Keratinocyte (primary cell): ENCODE measurements at regions not wholly inside any gene's neighbourhood (a gene's known extent, or its start where the extent isn't known, plus 50 kb on each side); places are given as distances from the start of the nearest gene placed in this dataset.

Experiments
- CTCF ChIP-seq, 3 experiments: IDR thresholded peaks in 1 of 3; conservative IDR thresholded peaks in 1 of 3; optimal IDR thresholded peaks in 1 of 3; 2 replicates in 2 of 3; 3 replicates in 1 of 3; pipeline versions ENCODE3 to v1.5.1; 2011; ENCODE audit warnings: low read length in 3 of 3, mild to moderate bottlenecking in 3 of 3, moderate library complexity in 2 of 3, control low read depth in 1 of 3, inconsistent platforms in 1 of 3; ENCODE audit not compliant: insufficient read depth in 2 of 3; ENCODE audit errors: extremely low read depth in 1 of 3
- EZH2 ChIP-seq: IDR thresholded peaks from one replicate; pipeline ENCODE4 v1.6.1; 2012; ENCODE audit warnings: inconsistent platforms, mild to moderate bottlenecking, low read length, moderate library complexity

DNA sequence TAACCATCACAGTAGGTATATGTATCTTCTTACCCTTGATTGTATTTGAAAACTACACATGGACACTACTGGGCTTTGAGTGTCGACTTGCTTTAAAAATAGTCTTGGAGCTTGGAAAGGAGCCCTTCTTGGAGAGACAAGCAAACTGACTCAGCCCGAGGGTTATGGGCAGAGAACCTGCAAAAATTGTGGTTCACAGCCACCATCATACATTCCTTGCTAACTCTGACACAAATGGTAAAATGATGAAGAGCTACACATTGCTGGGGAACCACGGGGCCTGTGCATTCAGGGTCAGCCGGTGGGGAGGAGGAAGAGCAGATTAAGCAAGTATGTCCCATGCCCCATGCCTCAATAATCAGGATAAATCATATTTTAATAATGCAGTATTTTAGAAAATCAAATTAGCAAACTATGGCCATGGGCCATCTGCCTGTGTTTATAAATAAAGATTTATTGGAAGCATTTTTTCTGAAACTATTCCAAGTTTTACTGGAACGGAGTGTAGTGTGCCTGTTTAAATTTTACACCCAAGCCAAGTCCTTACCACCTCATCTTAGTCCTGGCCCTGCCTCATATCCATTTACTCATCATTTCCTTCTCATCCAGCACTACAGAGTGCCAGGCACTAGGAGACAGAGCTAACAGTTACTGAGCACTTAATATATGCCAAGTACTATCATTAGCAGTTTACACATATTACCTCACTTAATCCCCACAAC is 195.7 kb downstream of the PALM2AKAP2 start:
- no peak for TF ChIP-seq CTCF (optimal IDR thresholded peaks at IDR 0.05 in 1 of 3, IDR thresholded peaks at IDR 0.05 in 1 of 3, conservative IDR thresholded peaks at IDR 0.05 in 1 of 3; ENCODE audit: extremely low read depth in 1 of 3, insufficient read depth in 2 of 3, low read length in 3 of 3)
- no peak for TF ChIP-seq EZH2
